VCaP (cell line): ENCODE measurements at regions not wholly inside any gene's neighbourhood (a gene's known extent, or its start where the extent isn't known, plus 50 kb on each side); places are given as distances from the start of the nearest gene placed in this dataset.
A peak's percentile ranks its signal among the peaks of the same experiment; 100 is the strongest.

Source experiments
- H3K27ac ChIP-seq: fragments of 450-650 bp; 2 replicates; pipeline ENCODE4 v1.5.1; 2017
- TF ChIP-seq, protein P1 (sequence below): fragments of 450-650 bp; conservative IDR thresholded peaks from 2 replicates; pipeline ENCODE4 v1.5.1; 2017; ENCODE audit warnings: mild to moderate bottlenecking, moderate library complexity

DNA sequence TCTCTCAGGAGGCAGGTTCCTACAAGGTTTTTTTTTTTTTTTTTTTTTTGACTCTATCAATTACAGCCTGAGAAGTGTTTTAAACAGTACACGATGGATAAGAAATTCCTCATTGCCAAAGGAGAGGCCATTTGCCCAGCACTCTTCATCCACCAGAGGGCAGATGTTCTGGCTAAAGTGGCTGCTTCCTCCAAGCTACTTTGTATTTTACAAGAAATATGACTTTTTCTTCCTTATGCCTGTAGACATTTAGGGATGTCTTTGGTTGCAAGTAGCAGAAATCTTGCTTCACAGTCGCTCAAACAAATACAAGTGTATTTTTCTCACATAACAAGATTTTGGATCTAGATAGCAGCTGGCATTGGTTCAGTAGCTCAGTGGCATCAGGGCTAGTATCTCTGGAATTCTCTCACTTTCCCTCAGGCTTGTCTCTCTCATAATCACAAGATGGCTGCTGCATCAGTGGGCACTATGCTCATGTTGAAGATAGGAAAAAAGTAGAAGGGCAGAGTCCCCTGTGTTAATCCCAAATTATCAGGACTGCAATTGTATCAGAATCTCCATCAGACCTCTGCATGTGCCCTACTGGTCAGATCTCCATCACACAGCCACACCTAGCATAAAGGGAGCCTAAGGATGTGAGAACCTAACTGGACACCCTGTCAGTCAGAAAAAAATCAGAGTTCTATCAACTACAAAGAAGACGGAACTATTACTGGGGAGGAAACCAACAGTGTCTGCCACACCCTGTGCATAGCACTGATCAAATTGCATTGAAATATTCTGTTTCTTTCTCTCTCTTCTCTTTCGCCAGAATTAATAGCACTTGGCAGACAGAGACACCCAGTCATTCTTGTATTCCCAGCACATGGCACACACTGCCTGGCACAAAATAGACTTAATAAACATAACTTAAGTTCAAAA, 138.9 kb upstream of the COL8A1 start:
- TF ChIP-seq, protein P1, sequence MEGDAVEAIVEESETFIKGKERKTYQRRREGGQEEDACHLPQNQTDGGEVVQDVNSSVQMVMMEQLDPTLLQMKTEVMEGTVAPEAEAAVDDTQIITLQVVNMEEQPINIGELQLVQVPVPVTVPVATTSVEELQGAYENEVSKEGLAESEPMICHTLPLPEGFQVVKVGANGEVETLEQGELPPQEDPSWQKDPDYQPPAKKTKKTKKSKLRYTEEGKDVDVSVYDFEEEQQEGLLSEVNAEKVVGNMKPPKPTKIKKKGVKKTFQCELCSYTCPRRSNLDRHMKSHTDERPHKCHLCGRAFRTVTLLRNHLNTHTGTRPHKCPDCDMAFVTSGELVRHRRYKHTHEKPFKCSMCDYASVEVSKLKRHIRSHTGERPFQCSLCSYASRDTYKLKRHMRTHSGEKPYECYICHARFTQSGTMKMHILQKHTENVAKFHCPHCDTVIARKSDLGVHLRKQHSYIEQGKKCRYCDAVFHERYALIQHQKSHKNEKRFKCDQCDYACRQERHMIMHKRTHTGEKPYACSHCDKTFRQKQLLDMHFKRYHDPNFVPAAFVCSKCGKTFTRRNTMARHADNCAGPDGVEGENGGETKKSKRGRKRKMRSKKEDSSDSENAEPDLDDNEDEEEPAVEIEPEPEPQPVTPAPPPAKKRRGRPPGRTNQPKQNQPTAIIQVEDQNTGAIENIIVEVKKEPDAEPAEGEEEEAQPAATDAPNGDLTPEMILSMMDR, result peak; percentile 86
- H3K27ac ChIP-seq, result no peak overlapping the region

DNA sequence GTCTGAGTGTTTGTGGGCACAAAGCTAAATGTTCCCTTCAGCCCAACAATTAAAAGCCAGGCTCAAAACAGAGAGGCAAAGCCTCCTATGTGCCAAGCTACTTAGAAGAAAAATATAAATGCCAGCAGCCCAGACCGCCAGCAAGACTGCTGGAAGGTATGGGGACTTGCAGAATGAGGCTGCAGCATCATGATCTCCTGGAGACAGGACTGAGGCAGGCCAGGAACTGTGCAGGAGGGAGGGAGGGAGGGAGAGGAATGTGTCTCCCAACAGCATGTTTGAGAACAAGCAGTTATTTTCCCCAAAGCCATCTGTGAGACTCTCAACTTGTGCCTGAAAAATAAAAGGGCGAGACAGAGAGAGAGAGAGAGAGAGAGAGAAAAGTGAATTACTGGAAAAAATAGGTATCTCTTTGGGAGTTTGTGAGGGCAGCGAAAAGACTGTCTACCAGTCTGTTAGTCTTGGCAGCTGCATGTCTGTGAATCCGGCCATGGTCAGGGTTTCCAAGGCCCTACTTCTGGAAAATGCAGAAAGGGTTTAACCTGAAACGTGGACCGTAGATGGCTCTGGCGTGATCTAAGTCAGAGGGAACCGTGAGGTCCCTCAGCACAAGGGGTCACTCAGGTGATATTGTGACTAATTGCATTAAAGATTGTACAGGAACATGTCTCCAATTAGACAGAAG, 139.7 kb upstream of the COL8A1 start:
- H3K27ac ChIP-seq, result no peak overlapping the region
- TF ChIP-seq, protein P1, result no peak

DNA sequence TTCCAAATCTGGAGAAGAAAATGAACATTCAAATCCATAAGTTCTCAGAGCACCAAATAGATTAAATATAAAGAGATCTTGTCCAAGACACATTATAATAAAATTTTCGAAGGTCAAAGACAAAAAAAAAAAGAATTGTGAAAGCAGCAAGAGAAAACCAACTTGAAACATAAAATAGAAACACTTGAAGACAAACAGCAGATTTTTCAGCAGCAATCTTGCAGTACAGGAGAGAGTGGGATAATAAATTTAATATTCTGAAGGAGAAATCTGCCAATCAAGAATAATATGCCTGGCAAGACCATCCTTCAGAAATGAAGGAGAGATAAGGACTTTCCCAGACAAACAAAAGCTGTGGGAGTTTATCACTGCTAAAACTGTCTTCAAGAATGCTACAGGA, 150.5 kb upstream of the COL8A1 start:
- TF ChIP-seq, protein P1, result no peak
- H3K27ac ChIP-seq, result no peak overlapping the region

DNA sequence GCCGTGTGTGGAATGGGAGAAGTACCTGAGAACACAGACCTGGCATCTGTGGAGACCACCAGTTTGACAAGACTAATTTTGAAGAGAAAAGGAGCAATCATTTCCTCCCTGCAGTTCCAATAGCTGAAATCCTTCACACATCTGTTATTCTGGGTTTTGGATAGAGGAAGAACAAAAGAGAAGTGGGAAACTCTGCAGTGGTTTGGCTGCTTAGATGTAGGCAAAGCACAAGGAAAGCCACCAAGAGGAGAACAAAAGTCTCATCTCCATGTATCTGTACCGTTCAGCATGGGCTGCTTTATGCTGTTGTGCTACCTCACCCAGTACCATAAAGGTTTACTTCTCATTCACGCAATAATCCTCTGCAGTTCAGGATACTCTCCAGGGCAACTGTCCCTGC, 153.1 kb upstream of the COL8A1 start:
- H3K27ac ChIP-seq, result no peak overlapping the region
- TF ChIP-seq, protein P1, result no peak

DNA sequence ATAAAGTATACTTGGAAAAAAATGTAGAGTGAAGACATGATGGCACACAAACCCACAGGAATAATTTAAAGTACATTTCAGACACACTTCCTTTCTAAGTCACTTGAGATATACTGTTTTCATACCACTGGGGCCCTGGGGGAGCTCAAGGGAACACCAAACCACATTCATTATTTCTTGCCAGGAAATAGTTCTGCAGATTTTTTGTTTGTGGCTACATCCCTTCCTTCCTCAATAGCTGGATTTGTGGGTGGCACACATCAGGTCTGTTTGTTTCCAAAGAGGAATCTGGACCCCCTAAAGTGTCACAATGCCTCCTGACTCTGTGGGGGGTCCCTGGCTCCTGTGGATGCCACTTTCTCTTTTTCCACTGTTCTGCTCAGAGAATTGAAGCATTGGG, 153.5 kb upstream of the COL8A1 start:
- H3K27ac ChIP-seq, result no peak overlapping the region
- TF ChIP-seq, protein P1, result no peak

DNA sequence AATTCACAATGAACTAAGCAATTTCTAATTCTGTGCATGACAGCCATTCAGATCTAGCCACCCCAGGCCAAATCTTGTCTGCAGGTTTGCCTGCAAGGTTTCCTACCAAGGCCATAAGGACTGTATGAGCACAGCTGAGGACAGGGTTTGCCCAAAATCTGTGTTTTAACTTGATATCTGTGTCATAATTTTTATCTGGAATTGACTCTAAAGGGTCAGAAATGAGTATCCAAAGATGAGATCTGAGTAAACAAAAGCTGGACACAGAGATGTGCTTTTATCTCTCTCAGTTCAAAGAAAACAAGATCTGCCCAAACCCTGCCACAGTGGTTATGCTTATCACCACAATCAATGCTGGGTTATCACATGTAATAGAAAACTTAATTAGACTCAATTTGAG, 154.6 kb upstream of the COL8A1 start:
- H3K27ac ChIP-seq, result no peak overlapping the region
- TF ChIP-seq, protein P1, result no peak

DNA sequence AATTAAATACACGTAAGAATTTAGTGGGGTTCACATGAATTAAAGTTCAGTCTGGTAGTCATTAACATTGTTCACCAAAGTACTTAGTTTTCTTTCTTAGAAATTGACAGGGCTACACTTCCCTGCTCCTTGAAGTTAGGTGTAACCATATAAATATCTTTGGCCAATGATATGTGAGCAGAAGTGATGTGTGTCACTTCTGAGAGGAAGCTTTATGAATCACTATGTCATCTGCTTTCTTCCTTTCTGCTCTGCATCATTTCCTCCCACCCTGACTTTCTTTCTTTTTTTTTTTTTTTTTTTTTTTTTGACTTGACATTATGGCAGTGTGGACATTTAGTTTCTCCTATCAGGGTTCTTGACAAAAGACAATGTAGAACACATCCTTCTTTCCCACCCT, 156.2 kb upstream of the COL8A1 start:
- H3K27ac ChIP-seq, result no peak overlapping the region
- TF ChIP-seq, protein P1, result no peak
